A549 (cell line): ENCODE measurements at regions not wholly inside any gene's neighbourhood (a gene's known extent, or its start where the extent isn't known, plus 50 kb on each side); places are given as distances from the start of the nearest gene placed in this dataset.

Experiments
- ATAC-seq, 2 experiments: fragments of 200-7000 bp in 1 of 2; fragments of >200 bp in 1 of 2; cut with Nextera tagmentation in 1 of 2; cut with Tn5 transposase in 1 of 2; 3 replicates each; pipeline versions ENCODE4 v1.8.0 to v1.9.1; 2018 to 2020; ENCODE audit warnings: mild to moderate bottlenecking in 1 of 2, moderate library complexity in 1 of 2
- CTCF ChIA-PET: fragments of 300-600 bp; sonication (Branson Sonifier 250); formaldehyde crosslinking; extraction: SDS; loops from one replicate; lab custom pipeline; 2021; ENCODE audit warnings: antibody characterized with exemption, inconsistent platforms; lab: Yijun Ruan, JAX
- POLR2A ChIA-PET: fragments of 350-600 bp; formaldehyde crosslinking; extraction: SDS; loops from one replicate; lab custom pipeline; 2021; ENCODE audit warnings: antibody characterized with exemption, inconsistent platforms; lab: Yijun Ruan, JAX
- DNase-seq, 2 experiments: peaks; one replicate each; pipeline versions ENCODE4 v3.0.0 to v3.0.0-alpha.2; 2011 to 2016; ENCODE audit warnings: low read depth in 1 of 2, low spot score in 1 of 2
- FAIRE-seq: peaks from 2 replicates; lab custom pipeline; 2011; peaks lifted over from hg19 to GRCh38; lab: Jason Lieb, UNC
- H3K27ac ChIP-seq, 2 experiments: fragments of >200 bp; sonication (Bioruptor Twin); formaldehyde crosslinking; 3 replicates each; pipeline ENCODE4 v1.5.1; 2016 to 2017
- H3K4me1 ChIP-seq: fragments of >200 bp; sonication (Bioruptor Twin); formaldehyde crosslinking; 3 replicates; pipeline ENCODE4 v1.6.1; 2016
- H3K4me2 ChIP-seq: fragments of >200 bp; sonication (Bioruptor Twin); formaldehyde crosslinking; 3 replicates; pipeline ENCODE4 v1.6.1; 2016
- H3K4me3 ChIP-seq: fragments of >200 bp; sonication (Bioruptor Twin); formaldehyde crosslinking; 3 replicates; pipeline ENCODE4 v1.5.1; 2016
- H3K9me3 ChIP-seq: fragments of >200 bp; sonication (Bioruptor Twin); formaldehyde crosslinking; 3 replicates; pipeline ENCODE4 v1.6.1; 2016
- CEBPB ChIP-seq, 2 experiments: fragments of >200 bp in 1 of 2; sonication (Bioruptor Twin) in 1 of 2; formaldehyde crosslinking in 1 of 2; IDR thresholded peaks; 2 replicates each; pipeline ENCODE4 v1.6.1; 2012 to 2016
- CHD4 ChIP-seq: fragments of 200-600 bp; sonication (generic); IDR thresholded peaks from 2 replicates; pipeline ENCODE4 v1.6.1; 2016; ENCODE audit warnings: antibody characterized with exemption, mild to moderate bottlenecking, borderline replicate concordance
- EHMT2 ChIP-seq: fragments of 200-600 bp; sonication (generic); IDR thresholded peaks from 2 replicates; pipeline ENCODE4 v1.6.1; 2016; ENCODE audit warnings: antibody characterized with exemption, low read depth, mild to moderate bottlenecking, moderate library complexity
- FOSB ChIP-seq: fragments of 250-450 bp; sonication (Bioruptor Pico); IDR thresholded peaks from 2 replicates; pipeline ENCODE4 v1.5.0; 2020; ENCODE audit warnings: mild to moderate bottlenecking, moderate library complexity
- HEYL ChIP-seq: fragments of 250-450 bp; sonication (Bioruptor Pico); IDR thresholded peaks from 2 replicates; pipeline ENCODE4 v1.8.0; 2021; ENCODE audit warnings: mild to moderate bottlenecking, moderate library complexity
- HOXB13 ChIP-seq: fragments of 250-450 bp; sonication (Bioruptor Pico); IDR thresholded peaks from 2 replicates; pipeline ENCODE4 v1.5.0; 2020; ENCODE audit warnings: low read depth, mild to moderate bottlenecking, moderate library complexity
- JUN ChIP-seq, 2 experiments: fragments of >200 bp; sonication (Bioruptor Twin); formaldehyde crosslinking; IDR thresholded peaks; 2 replicates in 1 of 2; 3 replicates in 1 of 2; pipeline ENCODE4 v1.6.1; 2016 to 2017
- KDM1A ChIP-seq: fragments of 200-600 bp; sonication (generic); IDR thresholded peaks from 2 replicates; pipeline ENCODE4 v1.6.1; 2016; ENCODE audit warnings: low read depth, mild to moderate bottlenecking
- KDM5A ChIP-seq: fragments of 200-600 bp; sonication (generic); IDR thresholded peaks from 2 replicates; pipeline ENCODE4 v1.6.1; 2016; ENCODE audit warnings: antibody characterized with exemption, mild to moderate bottlenecking
- MAZ ChIP-seq: fragments of 150-350 bp; IDR thresholded peaks from 2 replicates; pipeline ENCODE4 v1.6.1; 2014; ENCODE audit warnings: antibody characterized with exemption, low read depth, low read length, borderline replicate concordance
- MYC ChIP-seq: IDR thresholded peaks from 2 replicates; pipeline ENCODE4 v1.6.1; 2012; ENCODE audit warnings: mild to moderate bottlenecking, inconsistent platforms, low read length, improper control_type of control experiment, borderline replicate concordance
- NFE2L2 ChIP-seq: fragments of 150-350 bp; conservative IDR thresholded peaks from 2 replicates; pipeline ENCODE4 v1.6.1; 2014; ENCODE audit warnings: low read length
- NPAS2 ChIP-seq: fragments of 250-450 bp; sonication (Bioruptor Pico); IDR thresholded peaks from 2 replicates; pipeline ENCODE4 v1.8.0; 2022; ENCODE audit warnings: mild to moderate bottlenecking, moderate library complexity, borderline replicate concordance
- PHF8 ChIP-seq: fragments of 200-600 bp; sonication (generic); IDR thresholded peaks from 2 replicates; pipeline ENCODE4 v1.6.1; 2016; ENCODE audit warnings: low read depth, mild to moderate bottlenecking, antibody characterized with exemption, moderate library complexity, borderline replicate concordance
- RARB ChIP-seq: fragments of 250-450 bp; sonication (Bioruptor Pico); IDR thresholded peaks from 2 replicates; pipeline ENCODE4 v1.8.0; 2021; ENCODE audit warnings: mild to moderate bottlenecking, moderate library complexity
- RFX5 ChIP-seq: fragments of 450-650 bp; IDR thresholded peaks from 2 replicates; pipeline ENCODE4 v1.7.1; 2014; ENCODE audit warnings: antibody characterized with exemption, mild to moderate bottlenecking, moderate library complexity
- TP53 ChIP-seq: fragments of 250-450 bp; sonication (Bioruptor Pico); IDR thresholded peaks from 2 replicates; pipeline ENCODE4 v1.5.0; 2021; ENCODE audit warnings: mild to moderate bottlenecking, moderate library complexity
- ZC3H11A ChIP-seq: fragments of 450-650 bp; IDR thresholded peaks from 2 replicates; pipeline ENCODE4 v1.6.1; 2014; ENCODE audit warnings: antibody characterized with exemption, mild to moderate bottlenecking
- ZSCAN20 ChIP-seq: fragments of 250-450 bp; sonication (Bioruptor Pico); IDR thresholded peaks from 2 replicates; pipeline ENCODE4 v1.8.0; 2022; ENCODE audit warnings: mild to moderate bottlenecking, moderate library complexity
- WGBS: methylation state at CpG from one replicate; pipeline ENCODE4 v1.1.6; 2017; ENCODE audit errors: missing lambda C conversion rate; 5-methylcytosine and 5-hydroxymethylcytosine counted together
- TF ChIP-seq, protein P1 (sequence below): fragments of 250-450 bp; sonication (Bioruptor Pico); IDR thresholded peaks from 2 replicates; pipeline ENCODE4 v1.5.0; 2021; ENCODE audit warnings: mild to moderate bottlenecking, moderate library complexity, borderline replicate concordance
- TF ChIP-seq, protein P2 (sequence below): fragments of >200 bp; sonication (Bioruptor Twin); formaldehyde crosslinking; IDR thresholded peaks from 3 replicates; pipeline ENCODE4 v1.5.1; 2016
- TF ChIP-seq, protein P3 (sequence below): fragments of >200 bp; sonication (Bioruptor Twin); formaldehyde crosslinking; IDR thresholded peaks from 2 replicates; pipeline ENCODE4 v1.6.1; 2016
- TF ChIP-seq, protein P4 (sequence below): IDR thresholded peaks from 2 replicates; pipeline ENCODE4 v1.6.1; 2012

DNA sequence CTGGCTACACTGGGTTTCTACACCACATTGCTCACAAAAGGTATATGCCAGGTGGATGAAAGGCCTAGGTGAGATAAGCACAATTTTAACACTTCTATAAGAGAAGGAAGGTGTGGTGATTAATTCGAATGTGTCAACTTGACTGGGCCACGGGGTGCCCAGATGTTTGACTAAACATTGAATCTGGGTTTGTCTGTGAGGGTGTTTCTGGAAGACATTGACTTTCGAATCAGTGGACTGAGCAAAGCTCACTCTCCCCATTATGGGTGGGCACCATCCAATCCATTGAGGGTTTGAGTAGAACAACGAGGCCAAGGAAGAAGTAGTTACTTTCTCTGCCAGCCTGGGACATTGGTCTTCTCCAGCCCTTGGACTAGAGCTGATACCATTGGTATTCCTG, 78.2 kb upstream of the COL5A1 start:
- POLR2A ChIA-PET: no interaction called here
- FAIRE-seq (no peak), ATAC-seq (no peak), DNase-seq (no peak)
- 17% methylated on average over 4 of the region's 4 CpGs for WGBS
- Histone ChIP-seq H3K4me3 (no peak overlapping the region), H3K4me2 (no peak overlapping the region), H3K4me1 (no peaks in the 10 kb centered on the region), H3K27ac (no peak overlapping the region), H3K9me3 (peaks cover 18% of the 10 kb centered on the region)
- CTCF ChIA-PET: interaction anchor here (0.6 kb wide), 1 partner anchor 134 kb away, joined by 3 read pairs; no protein-coding TSS in a partner anchor
- TF ChIP-seq JUN (IDR thresholded peaks at IDR 0.05) (no peak), MYC (no peak), HEYL (CRISPR knock-in tag) (no peak), CHD4 (no peak), NPAS2 (CRISPR knock-in tag) (no peak), RFX5 (no peak), PHF8 (no peak), ZSCAN20 (CRISPR knock-in tag) (no peak), CEBPB (IDR thresholded peaks at IDR 0.05) (no peak), ZC3H11A (no peak), KDM5A (no peak), FOSB (CRISPR knock-in tag) (no peak)
- TF ChIP-seq, protein P1, sequence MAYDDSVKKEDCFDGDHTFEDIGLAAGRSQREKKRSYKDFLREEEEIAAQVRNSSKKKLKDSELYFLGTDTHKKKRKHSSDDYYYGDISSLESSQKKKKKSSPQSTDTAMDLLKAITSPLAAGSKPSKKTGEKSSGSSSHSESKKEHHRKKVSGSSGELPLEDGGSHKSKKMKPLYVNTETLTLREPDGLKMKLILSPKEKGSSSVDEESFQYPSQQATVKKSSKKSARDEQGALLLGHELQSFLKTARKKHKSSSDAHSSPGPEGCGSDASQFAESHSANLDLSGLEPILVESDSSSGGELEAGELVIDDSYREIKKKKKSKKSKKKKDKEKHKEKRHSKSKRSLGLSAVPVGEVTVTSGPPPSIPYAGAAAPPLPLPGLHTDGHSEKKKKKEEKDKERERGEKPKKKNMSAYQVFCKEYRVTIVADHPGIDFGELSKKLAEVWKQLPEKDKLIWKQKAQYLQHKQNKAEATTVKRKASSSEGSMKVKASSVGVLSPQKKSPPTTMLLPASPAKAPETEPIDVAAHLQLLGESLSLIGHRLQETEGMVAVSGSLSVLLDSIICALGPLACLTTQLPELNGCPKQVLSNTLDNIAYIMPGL (CRISPR knock-in tag): no peak

DNA sequence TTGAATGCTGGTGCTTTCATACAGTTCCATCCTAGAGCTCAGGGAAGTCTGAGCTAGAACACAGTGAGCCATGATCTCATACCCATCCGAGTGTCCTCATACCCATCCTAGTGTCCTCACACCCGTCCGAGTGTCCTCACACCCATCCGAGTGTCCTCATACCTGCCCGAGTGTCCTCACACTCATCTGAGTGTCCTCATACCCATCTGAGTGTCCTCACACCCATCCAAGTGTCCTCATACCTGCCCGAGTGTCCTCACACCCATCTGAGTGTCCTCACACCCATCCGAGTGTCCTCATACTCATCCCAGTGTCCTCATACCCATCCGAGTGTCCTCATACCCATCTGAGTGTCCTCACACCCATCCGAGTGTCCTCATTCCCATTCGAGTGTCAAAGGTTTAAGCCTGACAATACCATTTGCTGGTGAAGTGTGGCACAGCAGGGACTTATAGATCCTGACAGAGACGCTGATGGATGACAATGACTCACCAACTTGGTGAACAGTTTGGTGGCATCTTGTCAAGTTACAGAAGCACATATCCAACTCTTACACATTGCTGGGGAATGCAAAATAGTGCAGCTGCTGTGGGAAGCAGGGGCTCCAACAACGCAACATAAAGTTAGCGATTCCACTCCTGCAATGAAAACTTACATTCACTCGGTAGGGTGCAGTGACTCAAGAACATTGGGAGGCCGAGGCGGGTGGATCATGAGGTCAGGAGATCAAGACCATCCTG, 77.0 kb upstream of the COL5A1 start:
- ATAC-seq: no peak

More for the DNA sequence above, 77.0 kb upstream of the COL5A1 start:
- Histone ChIP-seq H3K27ac (no peak overlapping the region), H3K4me3 (no peak overlapping the region), H3K9me3 (peaks cover 18% of the 10 kb centered on the region), H3K4me1 (no peaks in the 10 kb centered on the region), H3K4me2 (no peak overlapping the region)
- WGBS: 30% methylated on average over 16 of the region's 16 CpGs
- FAIRE-seq (peak; percentile 63), DNase-seq (no peak)
- ChIA-PET POLR2A (no interaction called here), CTCF (interaction anchor here (1.3 to 3.8 kb wide), 2 partner anchors 78 to 115 kb away, joined by 5 to 11 read pairs; no protein-coding TSS in a partner anchor)
- TF ChIP-seq HOXB13 (CRISPR knock-in tag) (no peak), KDM1A (no peak), NPAS2 (CRISPR knock-in tag) (no peak), TP53 (CRISPR knock-in tag) (no peak), CEBPB (IDR thresholded peaks at IDR 0.05) (no peak), NFE2L2 (no peak), ZSCAN20 (CRISPR knock-in tag) (no peak), EHMT2 (no peak), PHF8 (no peak), RARB (CRISPR knock-in tag) (no peak), MAZ (no peak), KDM5A (no peak)
- TF ChIP-seq, protein P2, sequence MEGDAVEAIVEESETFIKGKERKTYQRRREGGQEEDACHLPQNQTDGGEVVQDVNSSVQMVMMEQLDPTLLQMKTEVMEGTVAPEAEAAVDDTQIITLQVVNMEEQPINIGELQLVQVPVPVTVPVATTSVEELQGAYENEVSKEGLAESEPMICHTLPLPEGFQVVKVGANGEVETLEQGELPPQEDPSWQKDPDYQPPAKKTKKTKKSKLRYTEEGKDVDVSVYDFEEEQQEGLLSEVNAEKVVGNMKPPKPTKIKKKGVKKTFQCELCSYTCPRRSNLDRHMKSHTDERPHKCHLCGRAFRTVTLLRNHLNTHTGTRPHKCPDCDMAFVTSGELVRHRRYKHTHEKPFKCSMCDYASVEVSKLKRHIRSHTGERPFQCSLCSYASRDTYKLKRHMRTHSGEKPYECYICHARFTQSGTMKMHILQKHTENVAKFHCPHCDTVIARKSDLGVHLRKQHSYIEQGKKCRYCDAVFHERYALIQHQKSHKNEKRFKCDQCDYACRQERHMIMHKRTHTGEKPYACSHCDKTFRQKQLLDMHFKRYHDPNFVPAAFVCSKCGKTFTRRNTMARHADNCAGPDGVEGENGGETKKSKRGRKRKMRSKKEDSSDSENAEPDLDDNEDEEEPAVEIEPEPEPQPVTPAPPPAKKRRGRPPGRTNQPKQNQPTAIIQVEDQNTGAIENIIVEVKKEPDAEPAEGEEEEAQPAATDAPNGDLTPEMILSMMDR: no peak
- TF ChIP-seq, protein P1 (CRISPR knock-in tag): no peak
- TF ChIP-seq, protein P3, sequence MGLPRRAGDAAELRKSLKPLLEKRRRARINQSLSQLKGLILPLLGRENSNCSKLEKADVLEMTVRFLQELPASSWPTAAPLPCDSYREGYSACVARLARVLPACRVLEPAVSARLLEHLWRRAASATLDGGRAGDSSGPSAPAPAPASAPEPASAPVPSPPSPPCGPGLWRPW: no peak
- TF ChIP-seq, protein P4, sequence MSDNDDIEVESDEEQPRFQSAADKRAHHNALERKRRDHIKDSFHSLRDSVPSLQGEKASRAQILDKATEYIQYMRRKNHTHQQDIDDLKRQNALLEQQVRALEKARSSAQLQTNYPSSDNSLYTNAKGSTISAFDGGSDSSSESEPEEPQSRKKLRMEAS: no peak
